Iris pigment epithelial cell (primary cell): ENCODE measurements at regions not wholly inside any gene's neighbourhood (a gene's known extent, or its start where the extent isn't known, plus 50 kb on each side); places are given as distances from the start of the nearest gene placed in this dataset.

ENCODE experiments used
- DNase-seq: peaks from one replicate; pipeline ENCODE4 v3.0.0-alpha.2; 2011; ENCODE audit warnings: low read depth

GRCh38 chr16:86040496-86040895 is 141.5 kb downstream of the IRF8 start:
- DNase-seq = no peak

- DNase-seq = no peak
These were observed 142.3 kb downstream of the IRF8 start for GRCh38 chr16:86041215-86041614.

GRCh38 chr16:86041807-86042206 is 142.8 kb downstream of the IRF8 start:
- no peak for DNase-seq

GRCh38 chr16:86042393-86042792 is 143.4 kb downstream of the IRF8 start:
- DNase-seq = no peak

GRCh38 chr16:86042996-86043725 is 144.2 kb downstream of the IRF8 start:
- DNase-seq = no peak

GRCh38 chr16:86044241-86044671 is 145.3 kb downstream of the IRF8 start:
- peak; percentile 56 for DNase-seq

- no peak for DNase-seq
These were observed 146.1 kb downstream of the IRF8 start for GRCh38 chr16:86044881-86045590.

GRCh38 chr16:86045591-86045971 is 146.6 kb downstream of the IRF8 start:
- no peak for DNase-seq

GRCh38 chr16:86046026-86046425 is 147.1 kb downstream of the IRF8 start:
- DNase-seq = no peak

- DNase-seq = no peak
These were observed 147.8 kb downstream of the IRF8 start for GRCh38 chr16:86046667-86047270.

GRCh38 chr16:86048221-86048620 is 149.3 kb downstream of the IRF8 start:
- DNase-seq = no peak

GRCh38 chr16:86048882-86049585 is 150.1 kb downstream of the IRF8 start:
- no peak for DNase-seq

- no peak for DNase-seq
These were observed 150.7 kb downstream of the IRF8 start for GRCh38 chr16:86049641-86050040.

GRCh38 chr16:86050111-86050510 is 151.1 kb downstream of the IRF8 start:
- no peak for DNase-seq

- DNase-seq = no peak
These were observed 151.8 kb downstream of the IRF8 start for GRCh38 chr16:86050591-86051367.

GRCh38 chr16:86051368-86052114 is 152.6 kb downstream of the IRF8 start:
- no peak for DNase-seq

GRCh38 chr16:86052115-86052670 is 153.2 kb downstream of the IRF8 start:
- DNase-seq = no peak

- DNase-seq = no peak
These were observed 154.0 kb downstream of the IRF8 start for GRCh38 chr16:86052926-86053325.

- DNase-seq = no peak
These were observed 160.6 kb downstream of the IRF8 start for GRCh38 chr16:86059253-86060171.
